Stimulated activated CD4-positive, alpha-beta T cell treated with anti-CD3 and anti-CD28 coated beads, Interleukin-2, amount 100 ng/mL, for 24 hours (primary cell): ENCODE measurements at regions not wholly inside any gene's neighbourhood (a gene's known extent, or its start where the extent isn't known, plus 50 kb on each side); places are given as distances from the start of the nearest gene placed in this dataset.
A peak's percentile ranks its signal among the peaks of the same experiment; 100 is the strongest.

Experiments used
- DNase-seq, 2 donors: peaks; one replicate each; pipeline ENCODE4 v3.0.0-alpha.2; 2020

- no peak for DNase-seq
These were observed 62.7 kb downstream of the SIK1 start for GRCh38 chr21:43364261-43364510.

- DNase-seq: no peak
These were observed 63.2 kb downstream of the SIK1 start for GRCh38 chr21:43363506-43364260.

- no peak for DNase-seq
These were observed 64.0 kb downstream of the SIK1 start for GRCh38 chr21:43362915-43363314.

GRCh38 chr21:43362321-43362791 lies 64.6 kb downstream of the SIK1 start:
- DNase-seq: peak; percentile 71 to 72

GRCh38 chr21:43361493-43362296 lies 65.2 kb downstream of the SIK1 start:
- peak; percentile 28 to 41 for DNase-seq

- peak in 1 of 2 donors; percentile 27 for DNase-seq
These were observed 65.8 kb downstream of the SIK1 start for GRCh38 chr21:43361127-43361492.

- no peak for DNase-seq
These were observed 66.3 kb downstream of the SIK1 start for GRCh38 chr21:43360441-43361126.

- no peak for DNase-seq
These were observed 67.8 kb downstream of the SIK1 start for GRCh38 chr21:43358940-43359822.

GRCh38 chr21:43357715-43358430 lies 69.1 kb downstream of the SIK1 start:
- DNase-seq: no peak

GRCh38 chr21:43355925-43356289 lies 71.0 kb downstream of the SIK1 start:
- no peak for DNase-seq

- no peak for DNase-seq
These were observed 71.5 kb downstream of the SIK1 start for GRCh38 chr21:43355266-43355924.

GRCh38 chr21:43354666-43355065 lies 72.3 kb downstream of the SIK1 start:
- no peak for DNase-seq

GRCh38 chr21:43354026-43354420 lies 72.9 kb downstream of the SIK1 start:
- DNase-seq: no peak

GRCh38 chr21:43353282-43354025 lies 73.5 kb downstream of the SIK1 start:
- no peak for DNase-seq

GRCh38 chr21:43352568-43353281 lies 74.2 kb downstream of the SIK1 start:
- no peak for DNase-seq

- DNase-seq: no peak
These were observed 74.8 kb downstream of the SIK1 start for GRCh38 chr21:43352154-43352537.

- DNase-seq: no peak
These were observed 75.3 kb downstream of the SIK1 start for GRCh38 chr21:43351501-43352153.

GRCh38 chr21:43349644-43350043 lies 77.3 kb downstream of the SIK1 start:
- DNase-seq: no peak

- no peak for DNase-seq
These were observed 78.1 kb downstream of the SIK1 start for GRCh38 chr21:43348801-43349261.
